HEK293T (cell line): ENCODE measurements at regions not wholly inside any gene's neighbourhood (a gene's known extent, or its start where the extent isn't known, plus 50 kb on each side); places are given as distances from the start of the nearest gene placed in this dataset.

Experiments used
- ARNT ChIP-seq: fragments of 450-650 bp; IDR thresholded peaks from 2 replicates; pipeline ENCODE4 v1.6.1; 2017; ENCODE audit warnings: mild to moderate bottlenecking
- BHLHE40 ChIP-seq: fragments of 450-650 bp; IDR thresholded peaks from 2 replicates; pipeline ENCODE4 v1.6.1; 2016; ENCODE audit warnings: mild to moderate bottlenecking, moderate library complexity, borderline replicate concordance
- FOXK2 ChIP-seq: fragments of 450-650 bp; IDR thresholded peaks from 2 replicates; pipeline ENCODE4 v1.6.1; 2016; ENCODE audit warnings: mild to moderate bottlenecking
- FOXM1 ChIP-seq: fragments of 450-650 bp; IDR thresholded peaks from 2 replicates; pipeline ENCODE4 v1.6.1; 2017; ENCODE audit warnings: mild to moderate bottlenecking, borderline replicate concordance
- NFRKB ChIP-seq: fragments of 450-650 bp; IDR thresholded peaks from 2 replicates; pipeline ENCODE4 v1.6.1; 2016; ENCODE audit warnings: mild to moderate bottlenecking, moderate library complexity
- SUZ12 ChIP-seq: fragments of 450-650 bp; IDR thresholded peaks from 2 replicates; pipeline ENCODE4 v1.6.1; 2016; ENCODE audit warnings: mild to moderate bottlenecking

DNA sequence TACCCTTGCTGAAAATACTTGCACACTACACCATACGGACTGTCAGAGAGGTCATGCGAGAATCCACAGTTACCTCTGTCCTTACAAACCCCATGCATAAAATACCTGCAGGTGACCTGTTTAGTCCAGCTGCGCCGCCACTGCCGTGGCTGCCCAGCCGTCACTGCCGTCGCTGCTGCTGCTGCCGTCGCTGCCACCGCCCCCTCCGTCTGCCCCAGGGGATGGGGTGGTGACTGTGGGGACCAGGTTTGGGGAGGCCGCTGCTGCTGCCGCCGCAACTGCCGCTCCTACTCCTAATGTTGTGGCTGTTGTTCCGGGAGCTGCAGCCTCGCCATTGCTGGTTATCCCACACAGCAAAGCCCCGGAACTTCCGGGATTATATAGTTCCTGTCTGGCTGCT is 141.8 kb upstream of the ZCCHC13 start:
- TF ChIP-seq NFRKB (no peak), ARNT (no peak), BHLHE40 (no peak), FOXK2 (no peak), FOXM1 (no peak), SUZ12 (no peak)
